Activated T-helper 1 cell treated with anti-CD3 and anti-CD28 coated beads, Interleukin-12 subunit alpha, Interleukin-12 subunit beta, Interleukin-2, Interleukin-4 antibody, amounts not matched to agents 30 ng/mL and 10 ng/mL and 1 ng/mL, durations not matched to agents 14 hours and 24 hours and 36 hours (primary cell): ENCODE measurements at regions not wholly inside any gene's neighbourhood (a gene's known extent, or its start where the extent isn't known, plus 50 kb on each side); places are given as distances from the start of the nearest gene placed in this dataset.

Experiments
- DNase-seq: peaks from one replicate; pipeline ENCODE4 v3.0.0; 2021; ENCODE audit warnings: low spot score
- H3K27ac Mint-ChIP-seq: one replicate; pipeline ENCODE4 v1.8.0; 2021; ENCODE audit warnings: mild to moderate bottlenecking, mixed read lengths
- H3K27me3 Mint-ChIP-seq: one replicate; pipeline ENCODE4 v1.8.0; 2022; ENCODE audit warnings: mild to moderate bottlenecking, moderate library complexity, mixed read lengths; ENCODE audit not compliant: insufficient read depth
- H3K36me3 Mint-ChIP-seq: one replicate; pipeline ENCODE4 v1.8.0; 2021; ENCODE audit warnings: low read depth, mixed read lengths
- H3K4me1 Mint-ChIP-seq: one replicate; pipeline ENCODE4 v1.8.0; 2021; ENCODE audit warnings: low read depth, mixed read lengths
- H3K4me3 Mint-ChIP-seq: one replicate; pipeline ENCODE4 v1.8.0; 2021; ENCODE audit warnings: mild to moderate bottlenecking, moderate library complexity, mixed read lengths
- H3K9me3 Mint-ChIP-seq: one replicate; pipeline ENCODE4 v1.8.0; 2021; ENCODE audit warnings: mixed read lengths
- intact Hi-C: fragments of 100-400 bp; cut with micrococcal nuclease; formaldehyde crosslinking; loops from one replicate; pipeline ENCODE4 v1.15.1; 2024

DNA sequence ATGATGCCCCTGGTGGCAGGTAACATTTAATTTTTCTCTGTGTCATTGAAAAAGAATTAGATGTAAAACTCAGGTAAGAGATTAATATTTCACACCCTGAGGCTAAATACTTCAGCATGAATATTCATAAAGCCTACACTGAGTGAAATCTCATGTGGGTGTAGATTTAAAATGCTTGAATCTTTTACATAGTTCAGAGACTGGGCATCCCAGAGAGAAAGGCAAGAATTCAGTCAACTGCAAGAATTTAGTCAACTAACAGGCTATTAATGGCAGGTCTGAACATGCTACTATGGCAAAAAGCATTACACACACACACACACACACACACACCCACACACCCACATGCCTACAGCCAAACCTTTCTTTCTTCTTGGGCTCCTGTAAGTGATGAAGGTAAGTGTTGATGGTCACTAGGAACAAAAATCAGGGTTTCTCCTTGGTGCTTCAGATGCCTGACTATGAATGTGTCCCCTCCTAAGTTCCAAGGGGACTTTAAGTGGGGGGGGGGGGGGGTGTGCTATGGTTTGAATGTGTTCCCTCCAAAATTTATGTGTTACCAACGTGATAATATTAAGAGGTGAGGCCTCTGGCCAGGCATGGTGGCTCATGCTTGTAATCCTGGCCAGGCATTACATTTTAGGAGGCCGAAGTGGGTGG lies 63.7 kb upstream of the PSMD7 start:
- Mint-ChIP-seq H3K27me3 (peaks cover 4% of the 10 kb centered on the region), H3K4me1 (no peaks in the 10 kb centered on the region), H3K4me3 (no peak overlapping the region), H3K9me3 (no peaks in the 10 kb centered on the region), H3K36me3 (no peaks in the 10 kb centered on the region), H3K27ac (no peak overlapping the region)
- intact Hi-C loops: no loop called here
- DNase-seq: no peak

DNA sequence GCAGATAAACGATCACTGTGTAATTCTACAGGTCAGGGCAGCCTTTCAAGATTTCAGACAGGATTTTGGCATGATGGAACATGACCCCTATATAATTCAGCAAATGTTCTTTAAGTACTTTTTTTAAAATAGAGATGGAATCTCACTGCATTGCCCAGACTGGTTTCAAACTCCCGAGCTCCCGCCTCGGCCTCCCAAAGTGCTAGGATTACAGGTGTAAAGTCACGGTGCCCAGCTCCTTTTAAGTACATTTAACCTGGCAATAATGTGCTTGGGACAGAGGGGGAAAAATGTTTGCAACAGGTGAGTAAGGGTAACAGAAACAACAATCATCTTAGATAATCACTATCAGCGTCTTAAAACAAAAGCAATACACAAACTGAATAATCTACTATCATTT lies 66.5 kb upstream of the PSMD7 start:
- Mint-ChIP-seq H3K4me1 (no peaks in the 10 kb centered on the region), H3K4me3 (no peak overlapping the region), H3K9me3 (no peaks in the 10 kb centered on the region), H3K36me3 (no peaks in the 10 kb centered on the region), H3K27ac (no peak overlapping the region), H3K27me3 (peaks cover 6% of the 10 kb centered on the region)
- DNase-seq: no peak
- intact Hi-C loops: no loop called here

DNA sequence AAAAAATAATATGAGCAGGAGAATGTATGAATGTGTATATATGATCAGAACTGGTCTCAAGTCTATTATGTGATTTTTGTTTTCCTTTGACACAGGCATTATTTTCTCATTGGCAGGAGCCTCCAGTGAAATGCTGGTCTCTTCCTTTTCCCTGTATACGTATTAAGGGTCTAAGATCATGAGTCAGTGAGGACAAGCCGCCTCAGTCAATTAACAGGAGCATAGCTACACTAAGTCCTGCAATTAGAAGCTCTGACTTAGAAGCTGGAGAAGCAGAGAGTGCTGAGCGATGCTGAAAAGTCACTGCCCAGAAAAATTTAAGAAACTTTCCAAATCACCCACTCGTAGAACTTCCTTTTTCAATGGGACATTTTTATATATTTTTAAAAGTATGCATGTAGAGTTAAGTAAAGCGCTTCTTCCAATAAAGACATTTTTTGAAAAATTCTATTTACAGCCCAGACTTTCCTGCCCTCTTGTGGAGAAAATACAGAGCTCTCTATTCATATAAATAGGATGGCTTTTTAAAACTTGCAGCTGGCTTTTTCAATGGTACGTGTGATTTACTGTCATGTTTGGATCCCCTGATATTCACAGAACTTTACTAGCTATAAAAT lies 70.2 kb upstream of the PSMD7 start:
- Mint-ChIP-seq H3K27me3 (peaks cover 7% of the 10 kb centered on the region), H3K4me3 (no peak overlapping the region), H3K4me1 (no peaks in the 10 kb centered on the region), H3K36me3 (no peaks in the 10 kb centered on the region), H3K27ac (no peak overlapping the region), H3K9me3 (no peaks in the 10 kb centered on the region)
- intact Hi-C loops: no loop called here
- DNase-seq: no peak

DNA sequence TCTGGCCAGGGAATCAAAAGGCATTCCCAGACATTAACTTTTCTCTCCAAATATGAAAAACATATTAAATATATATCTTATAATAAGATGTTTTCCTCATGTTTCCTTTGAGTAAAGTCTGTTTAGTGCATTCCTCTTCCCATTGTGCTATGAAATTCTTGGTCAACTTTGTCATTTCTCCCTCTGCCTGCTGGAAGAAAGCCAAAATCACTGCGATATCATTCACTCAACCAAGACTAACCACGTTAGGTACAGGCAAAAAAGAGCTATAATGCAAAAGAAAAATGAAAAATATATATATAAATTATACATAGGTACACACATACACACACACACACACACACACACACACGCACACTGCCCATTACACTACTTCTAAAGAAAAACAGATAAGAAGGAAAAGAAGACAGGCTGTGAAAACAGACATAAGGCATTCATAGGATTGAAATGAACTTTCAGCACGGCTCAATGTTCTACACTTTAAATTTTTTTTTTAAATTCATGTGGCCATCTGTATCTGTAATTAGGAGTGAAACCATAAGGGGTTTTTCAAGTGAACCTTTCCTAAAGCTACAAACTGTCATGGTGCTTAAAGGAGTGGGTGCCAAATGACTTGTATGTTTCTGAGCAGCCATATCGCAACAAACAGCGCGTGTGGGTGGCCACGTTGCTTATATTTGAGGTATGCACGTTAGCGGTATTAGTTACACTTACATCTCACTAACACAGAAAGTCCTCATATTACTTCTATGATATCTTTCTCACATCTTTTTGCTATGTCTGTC lies 71.6 kb upstream of the PSMD7 start:
- DNase-seq: no peak

DNA sequence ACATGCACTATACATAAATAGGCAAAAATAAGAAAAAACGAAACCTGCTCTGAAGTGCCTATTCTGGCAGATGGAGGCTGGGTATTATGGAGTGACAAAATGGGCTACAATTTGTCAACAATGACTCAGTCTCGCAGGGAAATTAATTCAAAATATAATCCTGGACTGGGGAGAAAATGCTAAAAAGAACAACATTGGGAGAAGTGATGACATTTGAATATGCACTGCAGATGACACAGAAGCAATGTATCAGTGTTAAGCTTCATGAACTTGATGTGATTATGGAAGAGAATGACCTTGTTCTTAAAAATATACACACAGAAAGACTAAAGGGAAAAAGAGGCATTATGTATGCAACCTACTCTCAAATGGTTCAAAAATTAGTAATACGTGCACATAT lies 74.8 kb upstream of the PSMD7 start:
- no peaks in the 10 kb centered on the region for H3K4me1 Mint-ChIP-seq
- no peak overlapping the region for H3K27ac Mint-ChIP-seq
- intact Hi-C loops: no loop called here
- H3K4me3 Mint-ChIP-seq: no peak overlapping the region
- H3K27me3 Mint-ChIP-seq: peaks cover 3% of the 10 kb centered on the region
- H3K36me3 Mint-ChIP-seq: no peaks in the 10 kb centered on the region
- no peak for DNase-seq
- H3K9me3 Mint-ChIP-seq: no peaks in the 10 kb centered on the region

More for the DNA sequence above, 71.6 kb upstream of the PSMD7 start:
- no peaks in the 10 kb centered on the region for H3K9me3 Mint-ChIP-seq
- intact Hi-C loops: no loop called here
- H3K4me1 Mint-ChIP-seq: no peaks in the 10 kb centered on the region
- H3K4me3 Mint-ChIP-seq: no peak overlapping the region
- peaks cover 7% of the 10 kb centered on the region for H3K27me3 Mint-ChIP-seq
- no peaks in the 10 kb centered on the region for H3K36me3 Mint-ChIP-seq
- H3K27ac Mint-ChIP-seq: no peak overlapping the region

DNA sequence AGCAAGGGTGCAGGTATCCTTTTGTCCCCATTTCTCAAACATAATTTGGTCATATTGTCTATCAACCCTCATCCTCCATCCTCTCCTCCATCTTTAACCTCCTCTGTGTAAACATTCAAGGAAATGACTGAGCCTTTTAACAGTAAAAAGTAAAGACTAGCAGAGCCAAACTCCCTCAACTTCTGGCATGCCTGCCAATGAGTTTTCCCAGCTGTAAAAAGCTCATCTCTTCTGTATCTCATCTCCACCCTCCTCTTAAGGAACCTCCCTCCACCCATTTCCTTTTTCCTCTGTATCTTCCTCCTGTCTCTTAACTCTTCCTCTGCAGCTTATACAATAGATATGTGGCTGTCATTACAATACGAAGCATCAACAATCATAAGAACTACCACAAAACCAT lies 76.9 kb upstream of the PSMD7 start:
- Mint-ChIP-seq H3K27ac (no peak overlapping the region), H3K9me3 (no peaks in the 10 kb centered on the region), H3K4me3 (no peak overlapping the region), H3K27me3 (peaks cover 3% of the 10 kb centered on the region), H3K4me1 (no peaks in the 10 kb centered on the region), H3K36me3 (no peaks in the 10 kb centered on the region)
- intact Hi-C loops: no loop called here
- DNase-seq: no peak

DNA sequence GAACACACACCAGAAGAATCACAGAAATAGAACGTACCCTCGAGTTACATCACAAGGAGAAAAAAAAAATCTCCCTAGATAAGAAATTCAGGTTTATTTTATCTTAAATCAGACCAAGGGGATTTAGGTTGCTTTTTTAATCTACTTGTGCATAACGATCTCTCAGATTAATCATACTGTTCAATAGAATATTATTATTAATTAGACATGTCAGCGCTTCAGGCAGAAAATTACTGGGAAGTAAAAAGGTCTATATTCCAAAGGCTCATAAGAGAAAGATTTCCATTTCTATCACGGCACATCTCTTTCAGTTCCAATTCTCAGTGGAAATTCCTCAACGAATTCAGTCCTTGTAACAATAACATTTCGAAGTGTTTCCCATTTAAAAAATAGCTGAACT lies 77.7 kb upstream of the PSMD7 start:
- Mint-ChIP-seq H3K27ac (no peak overlapping the region), H3K27me3 (peaks cover 1% of the 10 kb centered on the region), H3K36me3 (no peaks in the 10 kb centered on the region), H3K4me3 (no peak overlapping the region), H3K9me3 (no peaks in the 10 kb centered on the region), H3K4me1 (no peaks in the 10 kb centered on the region)
- DNase-seq: no peak
- intact Hi-C loops: no loop called here

DNA sequence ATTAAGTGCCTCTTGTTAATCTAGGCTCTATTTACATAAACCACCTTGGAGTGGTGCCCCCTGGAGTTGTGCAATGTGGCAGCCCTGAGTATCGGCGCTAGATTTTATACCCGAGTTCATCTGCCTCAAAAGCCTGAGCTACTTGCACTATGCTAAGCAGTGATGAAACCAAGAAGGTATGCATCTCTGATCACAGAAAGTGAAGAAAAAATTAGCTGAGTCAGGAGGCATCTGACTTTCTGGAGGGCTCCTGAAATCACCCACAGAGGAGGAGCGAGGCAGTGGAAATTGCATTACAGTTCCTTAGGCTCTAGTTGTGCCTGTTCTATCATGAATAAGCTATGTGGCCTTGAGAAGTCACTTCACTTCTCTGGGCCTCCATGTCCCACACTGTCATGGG lies 80.3 kb upstream of the PSMD7 start:
- H3K27ac Mint-ChIP-seq: no peak overlapping the region

DNA sequence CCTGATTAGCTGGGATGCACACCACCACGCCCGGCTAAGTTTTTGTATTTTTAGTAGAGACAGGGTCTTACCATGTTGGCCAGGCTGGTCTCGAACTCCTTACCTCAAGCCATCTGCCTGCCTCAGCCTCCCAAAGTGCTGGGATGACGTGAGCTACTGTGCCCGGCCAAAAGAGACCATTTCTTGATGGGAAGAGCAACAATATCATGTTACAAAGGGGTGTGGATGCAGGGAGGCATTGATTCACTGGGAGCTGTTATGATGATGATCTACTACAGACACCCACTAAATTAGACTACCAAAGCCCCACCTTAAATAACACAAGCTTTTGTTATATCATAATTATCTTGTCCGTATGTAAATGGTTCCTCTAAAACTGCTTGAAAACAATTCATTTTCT lies 81.4 kb upstream of the PSMD7 start:
- Mint-ChIP-seq H3K4me3 (no peak overlapping the region), H3K27ac (no peak overlapping the region), H3K4me1 (no peaks in the 10 kb centered on the region), H3K36me3 (no peaks in the 10 kb centered on the region), H3K9me3 (no peaks in the 10 kb centered on the region), H3K27me3 (peaks cover 1% of the 10 kb centered on the region)
- intact Hi-C loops: no loop called here
- DNase-seq: no peak

More for the DNA sequence above, 80.3 kb upstream of the PSMD7 start:
- H3K27me3 Mint-ChIP-seq: peaks cover 1% of the 10 kb centered on the region
- no peaks in the 10 kb centered on the region for H3K4me1 Mint-ChIP-seq
- H3K9me3 Mint-ChIP-seq: no peaks in the 10 kb centered on the region
- no peak for DNase-seq
- intact Hi-C loops: no loop called here
- no peaks in the 10 kb centered on the region for H3K36me3 Mint-ChIP-seq
- no peak overlapping the region for H3K4me3 Mint-ChIP-seq

DNA sequence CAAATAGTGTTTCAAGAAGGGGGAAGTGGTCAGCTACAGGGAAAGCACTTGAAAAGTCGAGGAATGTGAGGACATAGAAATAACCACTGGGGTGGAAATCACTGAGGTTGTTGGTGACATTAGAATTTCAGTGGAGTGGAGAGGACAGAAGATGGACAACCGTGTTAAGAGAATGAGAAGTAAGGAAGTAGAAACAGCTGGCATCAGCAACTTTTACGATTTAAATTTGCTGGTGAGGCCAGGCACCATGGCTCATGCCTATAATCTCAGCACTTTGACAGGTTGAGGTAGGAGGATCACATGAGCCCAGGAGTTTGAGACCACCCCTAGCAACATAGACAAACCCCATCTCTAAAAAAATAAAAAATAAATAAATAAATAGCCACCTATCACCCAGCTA lies 83.2 kb upstream of the PSMD7 start:
- H3K27me3 Mint-ChIP-seq: peaks cover 1% of the 10 kb centered on the region
- intact Hi-C loops: no loop called here
- H3K9me3 Mint-ChIP-seq: no peaks in the 10 kb centered on the region
- DNase-seq: no peak
- no peak overlapping the region for H3K4me3 Mint-ChIP-seq
- H3K4me1 Mint-ChIP-seq: no peaks in the 10 kb centered on the region
- H3K36me3 Mint-ChIP-seq: no peaks in the 10 kb centered on the region
- no peak overlapping the region for H3K27ac Mint-ChIP-seq

DNA sequence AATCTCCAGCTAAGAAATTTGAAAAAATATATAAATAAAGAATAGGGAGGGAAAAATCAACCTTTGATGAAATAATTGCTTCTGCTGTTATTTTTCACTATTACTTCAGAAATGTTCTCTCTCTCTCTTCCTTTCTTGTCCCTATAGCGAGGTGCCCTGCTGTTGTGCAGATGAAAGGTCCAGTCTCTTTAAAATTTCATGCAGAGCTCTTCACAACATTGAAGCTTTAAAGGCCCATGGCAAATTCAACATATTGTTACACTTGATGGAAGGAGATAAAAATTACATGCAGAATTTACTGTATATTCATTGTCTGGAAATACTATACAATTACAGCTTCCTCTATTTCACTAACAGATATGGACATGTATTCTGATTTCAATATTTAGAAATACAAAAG lies 86.4 kb upstream of the PSMD7 start:
- Mint-ChIP-seq H3K9me3 (no peaks in the 10 kb centered on the region), H3K4me3 (no peak overlapping the region), H3K27ac (no peak overlapping the region), H3K4me1 (no peaks in the 10 kb centered on the region), H3K27me3 (peaks cover 1% of the 10 kb centered on the region), H3K36me3 (no peaks in the 10 kb centered on the region)
- intact Hi-C loops: no loop called here
- DNase-seq: no peak

DNA sequence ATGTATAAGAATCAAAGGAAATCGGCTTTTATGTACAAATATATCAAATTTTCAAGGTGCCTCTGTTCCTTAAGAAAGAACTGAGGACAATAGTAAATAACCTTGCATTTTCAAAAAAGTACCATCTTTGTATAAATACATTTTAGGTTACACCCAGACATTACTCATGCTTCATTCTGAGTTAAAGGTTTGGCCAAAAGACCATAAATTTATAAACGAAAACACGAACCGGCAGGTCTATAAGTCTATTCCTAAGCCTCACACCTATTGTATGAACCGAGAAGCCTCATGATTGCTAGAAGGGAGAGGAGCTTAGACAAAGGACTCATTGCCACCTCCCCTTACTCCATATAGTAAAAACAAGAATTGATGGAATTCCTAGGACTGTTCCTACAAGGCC lies 94.6 kb upstream of the PSMD7 start:
- no peak overlapping the region for H3K27ac Mint-ChIP-seq
- H3K27me3 Mint-ChIP-seq: no peaks in the 10 kb centered on the region
- H3K4me1 Mint-ChIP-seq: no peaks in the 10 kb centered on the region
- no peak overlapping the region for H3K4me3 Mint-ChIP-seq
- no peaks in the 10 kb centered on the region for H3K36me3 Mint-ChIP-seq
- no peaks in the 10 kb centered on the region for H3K9me3 Mint-ChIP-seq
- intact Hi-C loops: no loop called here
- DNase-seq: no peak

DNA sequence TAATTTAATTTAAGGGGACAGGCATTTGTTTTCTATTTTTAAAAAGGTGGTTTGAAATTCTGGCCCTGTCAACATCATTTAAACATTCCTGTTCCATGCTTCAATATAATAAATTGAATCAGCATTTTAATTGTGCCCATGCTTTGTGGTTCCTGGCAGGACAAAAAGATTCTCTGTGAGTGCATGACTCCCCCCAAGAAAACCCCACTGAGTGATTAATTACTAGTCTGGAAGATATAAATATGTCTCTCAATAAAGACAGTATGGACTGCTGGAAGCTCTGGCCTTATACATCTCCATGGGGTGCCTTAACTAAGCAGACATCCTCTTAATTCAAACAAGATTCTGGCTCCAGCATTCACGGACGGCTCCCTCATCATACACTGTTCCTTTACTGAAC lies 95.0 kb upstream of the PSMD7 start:
- intact Hi-C loops: no loop called here
- H3K27me3 Mint-ChIP-seq: no peaks in the 10 kb centered on the region
- H3K36me3 Mint-ChIP-seq: no peaks in the 10 kb centered on the region
- no peak overlapping the region for H3K4me3 Mint-ChIP-seq
- H3K27ac Mint-ChIP-seq: no peak overlapping the region
- no peaks in the 10 kb centered on the region for H3K4me1 Mint-ChIP-seq
- H3K9me3 Mint-ChIP-seq: no peaks in the 10 kb centered on the region
- no peak for DNase-seq
